Epithelial cell of esophagus (primary cell): ENCODE measurements at regions not wholly inside any gene's neighbourhood (a gene's known extent, or its start where the extent isn't known, plus 50 kb on each side); places are given as distances from the start of the nearest gene placed in this dataset.

Source experiments
- DNase-seq: peaks from one replicate; pipeline ENCODE4 v3.0.0; 2010; ENCODE audit warnings: low read depth
- H3K4me3 ChIP-seq: 2 replicates; pipeline ENCODE4 v1.5.1; 2011; ENCODE audit warnings: mild to moderate bottlenecking, low read length, control low read depth
- CTCF ChIP-seq: IDR thresholded peaks from 2 replicates; pipeline ENCODE4 v1.5.1; 2011; ENCODE audit warnings: low read depth, mild to moderate bottlenecking, low read length, control low read depth, inconsistent platforms; ENCODE audit not compliant: insufficient read depth; ENCODE audit errors: missing control alignments

DNA sequence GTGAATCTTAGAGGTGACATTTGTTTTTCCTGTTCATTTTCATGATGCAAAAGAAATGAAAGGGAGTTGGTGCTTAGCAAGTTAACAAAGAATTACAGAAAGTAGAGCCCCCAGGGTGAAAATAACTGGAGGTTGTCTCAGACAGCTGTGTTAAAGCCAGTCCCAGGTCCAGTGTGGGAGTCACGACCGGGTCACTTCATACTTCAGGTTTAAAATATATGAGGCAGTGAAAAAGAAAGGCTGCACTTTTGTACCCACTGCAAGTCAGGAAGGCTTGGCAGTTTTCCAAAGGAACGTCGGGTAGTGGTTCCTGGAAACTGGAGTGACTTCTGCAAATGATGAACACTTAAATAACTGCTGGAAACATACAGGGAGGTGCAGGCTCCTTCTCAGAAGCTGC lies 91.5 kb upstream of the THBS2 start:
- TF ChIP-seq CTCF, result no peak
- no peak overlapping the region for H3K4me3 ChIP-seq
- DNase-seq, result no peak

GRCh38 chr6:169344750-169345065 lies 91.1 kb upstream of the THBS2 start:
- H3K4me3 ChIP-seq, result no peak overlapping the region
- DNase-seq, result no peak
- TF ChIP-seq CTCF, result no peak

DNA sequence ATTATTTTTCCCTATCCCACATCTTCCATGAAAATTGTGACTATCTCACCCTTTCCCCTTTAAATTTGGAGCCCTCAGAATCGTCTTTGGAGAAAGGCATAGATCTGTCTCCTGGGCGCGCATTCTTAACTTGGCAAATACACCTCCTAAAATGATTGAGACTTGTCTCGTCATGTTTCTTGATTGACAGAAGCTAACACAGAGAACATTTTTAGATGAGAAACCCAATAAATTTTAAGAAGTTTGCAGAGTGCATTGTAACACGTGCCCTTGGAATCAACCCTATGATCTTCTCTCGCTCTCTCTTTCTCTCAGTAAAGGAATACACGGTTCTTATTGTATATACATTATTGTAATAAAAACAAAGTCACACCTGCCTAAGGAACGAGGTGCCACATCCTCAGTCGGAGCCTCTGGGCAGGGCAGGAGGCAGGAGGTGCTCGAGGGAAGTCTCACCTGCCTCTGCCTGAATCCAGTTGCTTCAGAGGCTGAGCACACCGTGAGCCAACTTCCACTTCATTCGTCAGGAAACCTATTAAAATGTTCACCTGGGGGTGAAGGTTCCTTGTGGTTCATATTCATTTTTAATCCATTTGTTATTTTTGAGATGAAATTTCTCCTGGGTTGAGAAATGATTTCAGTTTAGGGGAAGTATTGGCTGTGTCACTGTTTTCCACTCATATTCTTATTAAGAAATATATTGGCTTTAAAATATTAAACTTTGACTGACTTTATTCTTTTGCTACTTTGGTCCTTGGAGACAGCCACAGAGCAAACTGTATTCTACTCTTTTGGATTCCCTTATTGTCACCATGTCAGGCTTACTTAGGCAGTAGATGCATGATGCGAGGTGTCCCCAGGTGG lies 90.5 kb upstream of the THBS2 start:
- no peak for TF ChIP-seq CTCF
- no peak overlapping the region for H3K4me3 ChIP-seq

DNA sequence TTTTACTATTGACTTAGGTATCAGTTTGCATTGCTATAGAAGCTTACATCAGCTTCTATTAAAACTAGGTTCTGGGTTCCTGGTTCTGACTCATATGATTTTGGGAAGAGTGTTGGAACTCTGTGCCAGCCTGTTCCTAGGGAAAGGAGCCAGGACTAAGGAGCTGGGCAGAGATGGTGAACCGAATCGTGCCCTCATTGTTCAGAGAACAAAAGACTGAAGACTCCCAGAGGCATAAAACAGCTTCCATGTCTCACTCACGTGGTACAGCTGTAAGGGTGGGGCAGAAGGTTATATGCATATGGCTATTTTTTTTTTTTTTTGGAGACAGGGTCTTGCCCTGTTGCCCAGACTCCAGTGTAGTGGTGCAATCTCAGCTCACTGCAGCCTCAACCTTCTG lies 89.1 kb upstream of the THBS2 start:
- peak; percentile 25 for DNase-seq
- no peak overlapping the region for H3K4me3 ChIP-seq
- TF ChIP-seq CTCF, result no peak

More for the DNA sequence above, 90.5 kb upstream of the THBS2 start:
- peak; percentile 50 for DNase-seq

GRCh38 chr6:169341706-169342105 lies 88.1 kb upstream of the THBS2 start:
- H3K4me3 ChIP-seq, result no peak overlapping the region
- no peak for TF ChIP-seq CTCF
- no peak for DNase-seq

DNA sequence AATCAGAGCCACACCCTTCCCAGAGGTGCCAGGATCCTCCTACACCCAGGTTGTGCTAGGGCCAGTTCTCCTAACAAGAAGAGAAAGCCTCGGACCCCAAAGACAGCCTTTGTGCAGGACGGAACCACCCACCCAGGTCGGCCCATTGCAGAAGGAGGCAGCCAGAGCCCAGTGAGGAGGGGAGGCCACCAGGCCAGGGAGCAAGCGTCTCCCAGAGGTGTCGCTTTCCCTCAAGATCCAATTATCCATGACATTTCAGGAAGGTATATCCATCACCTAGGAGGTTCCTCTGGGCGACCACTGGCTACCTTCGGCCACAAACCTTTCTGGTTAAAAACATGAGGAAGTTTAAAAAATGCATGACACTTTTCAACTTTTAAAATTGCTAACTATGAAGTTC lies 87.4 kb upstream of the THBS2 start:
- no peak for DNase-seq
- no peak for TF ChIP-seq CTCF
- no peak overlapping the region for H3K4me3 ChIP-seq

DNA sequence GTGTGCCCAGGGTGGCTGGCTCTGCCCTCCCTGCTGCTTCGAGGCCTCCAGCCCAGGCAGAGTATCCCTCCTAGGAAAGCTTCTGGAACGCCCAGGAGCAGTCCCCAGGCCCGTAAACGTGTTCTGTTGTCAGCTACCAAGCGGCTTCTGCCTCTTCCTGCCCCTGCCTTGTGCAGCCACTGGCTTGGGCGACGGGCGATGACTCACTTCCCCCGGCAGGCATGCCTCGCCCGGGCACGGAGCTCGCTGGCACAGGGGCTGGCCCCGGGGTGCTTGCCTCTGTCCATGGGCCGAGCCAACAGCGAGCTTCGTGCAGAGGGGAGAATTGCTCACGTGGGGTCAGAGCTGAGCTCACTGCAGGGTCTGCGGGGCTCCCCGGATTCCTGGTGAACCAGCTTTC lies 86.7 kb upstream of the THBS2 start:
- no peak for TF ChIP-seq CTCF
- H3K4me3 ChIP-seq, result no peak overlapping the region
- DNase-seq, result peak; percentile 81
